Activated CD4-positive, alpha-beta T cell treated with anti-CD3 and anti-CD28 coated beads, Interleukin-2, amount 50 U/mL, for 48 hours (primary cell): ENCODE measurements at regions not wholly inside any gene's neighbourhood (a gene's known extent, or its start where the extent isn't known, plus 50 kb on each side); places are given as distances from the start of the nearest gene placed in this dataset.
"Not testable (repeated sequence)": the region's sequence is repeated elsewhere in the genome, so short reads cannot be mapped to it uniquely, and the experiment has no call there.

Experiments used
- DNase-seq, 2 experiments: peaks; one replicate each; pipeline ENCODE4 v3.0.0-alpha.2; 2020

- not testable (repeated sequence) for DNase-seq
Measured at GRCh38 chr10:43992816-43993215, 344.1 kb upstream of the ZNF32 start.

GRCh38 chr10:43986374-43986773 is 337.7 kb upstream of the ZNF32 start:
- no peak for DNase-seq

GRCh38 chr10:43985941-43986340 is 337.3 kb upstream of the ZNF32 start:
- DNase-seq: no peak

GRCh38 chr10:43983856-43984271 is 335.2 kb upstream of the ZNF32 start:
- DNase-seq: no peak

GRCh38 chr10:43983405-43983804 is 334.7 kb upstream of the ZNF32 start:
- no peak for DNase-seq

GRCh38 chr10:43982250-43982649 is 333.6 kb upstream of the ZNF32 start:
- DNase-seq: no peak

- no peak for DNase-seq
Measured at GRCh38 chr10:43981696-43982095, 333.0 kb upstream of the ZNF32 start.

GRCh38 chr10:43981232-43981631 is 332.6 kb upstream of the ZNF32 start:
- DNase-seq: no peak

- DNase-seq: no peak
Measured at GRCh38 chr10:43980715-43981114, 332.0 kb upstream of the ZNF32 start.

- no peak for DNase-seq
Measured at GRCh38 chr10:43980313-43980712, 331.6 kb upstream of the ZNF32 start.

GRCh38 chr10:43979551-43979950 is 330.9 kb upstream of the ZNF32 start:
- DNase-seq: no peak

GRCh38 chr10:43978936-43979335 is 330.3 kb upstream of the ZNF32 start:
- DNase-seq: no peak

- DNase-seq: no peak
Measured at GRCh38 chr10:43978091-43978490, 329.4 kb upstream of the ZNF32 start.

- no peak for DNase-seq
Measured at GRCh38 chr10:43976292-43976691, 327.6 kb upstream of the ZNF32 start.

- DNase-seq: no peak
Measured at GRCh38 chr10:43973801-43974200, 325.1 kb upstream of the ZNF32 start.

GRCh38 chr10:43972976-43973647 is 324.4 kb upstream of the ZNF32 start:
- DNase-seq: no peak

GRCh38 chr10:43971981-43972380 is 323.3 kb upstream of the ZNF32 start:
- DNase-seq: no peak

- no peak for DNase-seq
Measured at GRCh38 chr10:43971306-43971705, 322.6 kb upstream of the ZNF32 start.

GRCh38 chr10:43970717-43971116 is 322.0 kb upstream of the ZNF32 start:
- DNase-seq: no peak

- no peak for DNase-seq
Measured at GRCh38 chr10:43970018-43970698, 321.5 kb upstream of the ZNF32 start.

- no peak for DNase-seq
Measured at GRCh38 chr10:43969506-43969905, 320.8 kb upstream of the ZNF32 start.

GRCh38 chr10:43968961-43969360 is 320.3 kb upstream of the ZNF32 start:
- no peak for DNase-seq

- no peak for DNase-seq
Measured at GRCh38 chr10:43968076-43968475, 319.4 kb upstream of the ZNF32 start.

GRCh38 chr10:43966571-43966965 is 317.9 kb upstream of the ZNF32 start:
- DNase-seq: no peak
